PC-9 (cell line): ENCODE measurements at regions not wholly inside any gene's neighbourhood (a gene's known extent, or its start where the extent isn't known, plus 50 kb on each side); places are given as distances from the start of the nearest gene placed in this dataset.

ENCODE experiments used
- BruUV-seq: library from RNA; stranded (reverse); fragments of 400-500 nt; replicated peaks from 2 replicates; lab custom pipeline; 2021; lab: Mats Ljungman, UMichigan
- CTCF ChIA-PET: fragments of 300-600 bp; sonication (Branson Sonifier 250); formaldehyde crosslinking; loops from one replicate; lab custom pipeline; 2022; ENCODE audit warnings: antibody characterized with exemption; lab: Charles Lee
- POLR2A ChIA-PET: fragments of 300-600 bp; sonication (Branson Sonifier 250); formaldehyde crosslinking; loops from one replicate; lab custom pipeline; 2022; ENCODE audit warnings: antibody characterized with exemption; ENCODE audit not compliant: unreplicated experiment; lab: Charles Lee
- DNase-seq, 2 experiments: peaks; one replicate each; pipeline versions ENCODE4 v3.0.0 to v3.0.0-alpha.2; 2015 to 2022; ENCODE audit warnings: mixed read lengths in 1 of 2
- H2AFZ ChIP-seq: fragments of 200-600 bp; sonication (generic); 2 replicates; pipeline ENCODE4 v1.8.1; 2017; ENCODE audit warnings: antibody characterized with exemption
- H3F3A ChIP-seq: fragments of 200-600 bp; sonication (generic); 2 replicates; pipeline ENCODE4 v1.8.1; 2017; ENCODE audit warnings: antibody characterized with exemption, mild to moderate bottlenecking, low read depth; ENCODE audit not compliant: insufficient read depth
- H3K27ac ChIP-seq: fragments of 200-600 bp; sonication (generic); 2 replicates; pipeline ENCODE4 v1.6.1; 2016; ENCODE audit warnings: mixed run types
- H3K27me3 ChIP-seq: fragments of 200-600 bp; sonication (generic); 2 replicates; pipeline ENCODE4 v1.6.1; 2016; ENCODE audit warnings: low read depth, mixed run types; ENCODE audit not compliant: insufficient read depth
- H3K36me3 ChIP-seq: fragments of 200-600 bp; sonication (generic); 2 replicates; pipeline ENCODE4 v1.6.1; 2016; ENCODE audit warnings: low read depth, mixed run types
- H3K4me1 ChIP-seq: fragments of 200-600 bp; sonication (generic); replicated peaks from 2 replicates; pipeline ENCODE4 v1.6.1; 2016; ENCODE audit warnings: mixed run types; ENCODE audit not compliant: insufficient read depth
- H3K4me2 ChIP-seq: fragments of 200-600 bp; sonication (generic); 2 replicates; pipeline ENCODE4 v1.6.1; 2017; ENCODE audit warnings: mixed run types
- H3K4me3 ChIP-seq: fragments of 200-600 bp; sonication (generic); 2 replicates; pipeline ENCODE4 v1.6.1; 2016; ENCODE audit warnings: mixed run types
- H3K79me2 ChIP-seq: fragments of 200-600 bp; sonication (generic); 2 replicates; pipeline ENCODE4 v1.6.1; 2017; ENCODE audit warnings: low read depth, mixed run types
- H3K9me2 ChIP-seq: fragments of 200-600 bp; sonication (generic); 2 replicates; pipeline ENCODE4 v1.8.1; 2017; ENCODE audit warnings: mild to moderate bottlenecking; ENCODE audit not compliant: insufficient read depth
- H3K9me3 ChIP-seq: fragments of 200-600 bp; sonication (generic); 2 replicates; pipeline ENCODE4 v1.8.1; 2016; ENCODE audit warnings: low read depth; ENCODE audit not compliant: insufficient read depth
- H4K20me1 ChIP-seq: fragments of 200-600 bp; sonication (generic); 2 replicates; pipeline ENCODE4 v1.8.1; 2017; ENCODE audit not compliant: insufficient read depth
- CTCF ChIP-seq: fragments of 200-600 bp; sonication (generic); conservative IDR thresholded peaks from 2 replicates; pipeline ENCODE4 v1.6.1; 2017; ENCODE audit warnings: mixed run types, antibody characterized with exemption, mild to moderate bottlenecking, moderate library complexity
- EZH2 ChIP-seq: fragments of 200-600 bp; sonication (generic); IDR thresholded peaks from 2 replicates; pipeline ENCODE4 v1.8.0; 2017; ENCODE audit warnings: antibody characterized with exemption, low read depth
- intact Hi-C: fragments of 100-400 bp; cut with micrococcal nuclease; formaldehyde crosslinking; loops from one replicate; pipeline ENCODE4 v1.10.0; 2022; ENCODE audit not compliant: unreplicated experiment

DNA sequence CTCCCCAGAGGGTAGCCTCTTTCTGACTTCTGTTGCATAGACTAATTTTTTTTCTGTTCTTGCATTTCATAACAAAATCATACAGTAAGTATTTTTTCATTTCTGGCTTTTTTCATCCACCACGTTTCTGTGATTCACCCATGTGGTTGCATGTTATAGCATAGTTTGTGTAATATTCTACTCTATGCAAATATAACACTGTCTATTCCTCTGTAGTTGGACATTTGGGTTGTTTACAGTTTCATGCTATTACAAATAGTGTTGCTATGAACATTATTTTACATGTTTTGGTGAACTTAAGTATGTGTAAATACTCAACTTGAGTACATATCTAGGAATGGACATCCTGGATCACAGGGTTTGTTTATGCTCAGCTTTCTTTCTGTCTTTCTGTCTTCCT, 187.2 kb upstream of the KCNG1 start:
- TF ChIP-seq CTCF, result no peak
- no peak for TF ChIP-seq EZH2
- peaks cover 84% of the 10 kb centered on the region for H3K27me3 ChIP-seq
- no peaks in the 10 kb centered on the region for H3K9me3 ChIP-seq
- no peaks in the 10 kb centered on the region; the same call in 1 of the 2 replicates for H3K9me2 ChIP-seq
- H4K20me1 ChIP-seq, result no peaks in the 10 kb centered on the region
- H3K79me2 ChIP-seq, result no peaks in the 10 kb centered on the region
- CTCF ChIA-PET, result no interaction called here
- no peaks in the 10 kb centered on the region for H3K4me1 ChIP-seq
- no peak overlapping the region for H2AFZ ChIP-seq
- H3K27ac ChIP-seq, result no peak overlapping the region
- intact Hi-C loops, result no loop called here
- no TSS peak for BruUV-seq
- H3K4me2 ChIP-seq, result no peak overlapping the region
- no peaks in the 10 kb centered on the region for H3F3A ChIP-seq
- H3K36me3 ChIP-seq, result no peaks in the 10 kb centered on the region
- no peak for DNase-seq
- POLR2A ChIA-PET, result no interaction called here
- H3K4me3 ChIP-seq, result no peak overlapping the region

- no peak for DNase-seq
- H3K4me3 ChIP-seq, result no peak overlapping the region
- no peaks in the 10 kb centered on the region for H3K9me3 ChIP-seq
- no peak overlapping the region for H3K4me2 ChIP-seq
- POLR2A ChIA-PET, result no interaction called here
- no peaks in the 10 kb centered on the region for H4K20me1 ChIP-seq
- H3F3A ChIP-seq, result no peaks in the 10 kb centered on the region
- H3K9me2 ChIP-seq, result no peaks in the 10 kb centered on the region; the same call in 1 of the 2 replicates
- CTCF ChIA-PET, result no interaction called here
- no TSS peak for BruUV-seq
- TF ChIP-seq CTCF, result no peak
- no peak for TF ChIP-seq EZH2
- peaks cover 94% of the 10 kb centered on the region for H3K27me3 ChIP-seq
- H3K36me3 ChIP-seq, result no peaks in the 10 kb centered on the region
- no peaks in the 10 kb centered on the region for H3K4me1 ChIP-seq
- H2AFZ ChIP-seq, result no peak overlapping the region
- no peak overlapping the region for H3K27ac ChIP-seq
- H3K79me2 ChIP-seq, result no peaks in the 10 kb centered on the region
- intact Hi-C loops, result no loop called here
Measured at GRCh38 chr20:51208162-51208561, 185.3 kb upstream of the KCNG1 start.

DNA sequence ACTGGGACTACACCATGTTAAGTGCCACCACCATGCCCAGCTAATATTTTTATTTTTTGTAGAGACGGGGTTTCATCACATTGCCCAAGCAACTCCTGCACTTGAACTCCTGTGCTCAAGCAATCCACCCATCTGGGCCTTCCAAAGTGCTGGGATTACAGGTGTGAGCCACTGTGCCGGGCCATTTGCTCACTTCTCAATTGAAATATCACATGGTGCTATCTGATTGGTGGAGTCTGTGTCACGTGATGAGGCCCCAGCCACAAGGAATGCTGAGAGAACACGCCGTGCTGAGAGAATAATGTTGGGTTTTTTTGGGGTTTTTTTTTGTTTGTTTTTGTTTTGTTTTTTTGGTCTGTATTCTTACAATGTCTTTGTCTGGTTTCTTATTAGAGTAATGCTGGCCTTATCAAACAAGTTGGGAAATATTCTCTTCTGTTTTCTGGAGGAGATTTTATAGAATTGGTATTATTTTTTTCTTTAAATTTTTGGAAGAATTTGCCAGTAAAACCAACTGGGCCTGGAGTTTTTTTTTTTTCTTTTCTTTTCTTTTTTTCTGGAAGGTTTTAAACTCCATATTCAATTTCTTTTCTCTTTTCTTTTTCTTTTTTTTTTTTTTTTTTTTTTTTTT, 183.2 kb upstream of the KCNG1 start:
- Histone ChIP-seq H4K20me1 (no peaks in the 10 kb centered on the region), H3F3A (no peaks in the 10 kb centered on the region), H3K36me3 (no peaks in the 10 kb centered on the region), H3K4me3 (no peak overlapping the region), H3K4me1 (no peaks in the 10 kb centered on the region), H3K9me3 (no peaks in the 10 kb centered on the region), H3K4me2 (no peak overlapping the region), H3K9me2 (no peaks in the 10 kb centered on the region; the same call in 1 of the 2 replicates), H2AFZ (no peak overlapping the region), H3K79me2 (no peaks in the 10 kb centered on the region), H3K27ac (no peak overlapping the region), H3K27me3 (peaks cover 94% of the 10 kb centered on the region)
- intact Hi-C loops, result no loop called here
- TF ChIP-seq EZH2, result no peak
- TF ChIP-seq CTCF, result no peak
- POLR2A ChIA-PET, result no interaction called here
- no peak for DNase-seq
- CTCF ChIA-PET, result no interaction called here
- BruUV-seq, result no TSS peak
